ENCODE measurements at regions not wholly inside any gene's neighbourhood (a gene's known extent, or its start where the extent isn't known, plus 50 kb on each side); places are given as distances from the start of the nearest gene placed in this dataset.

GRCh38 chr22:44419429-44419828, 78.6 kb downstream of the RTL6 start:
- H3K9me3 ChIP-seq: no peaks in the 10 kb centered on the region
- DNase-seq (no peak), ATAC-seq (no peak)
- no peaks in the 10 kb centered on the region for H3K36me3 ChIP-seq (ENCODE audit: low read depth)
- TF ChIP-seq CTCF (IDR thresholded peaks at IDR 0.05): no peak
- no peaks in the 10 kb centered on the region for H3K4me1 ChIP-seq (ENCODE audit: low read depth)
- no peak overlapping the region for H3K4me3 ChIP-seq
- intact Hi-C loops (cut with DNase I, micrococcal nuclease): no loop called here

DNA sequence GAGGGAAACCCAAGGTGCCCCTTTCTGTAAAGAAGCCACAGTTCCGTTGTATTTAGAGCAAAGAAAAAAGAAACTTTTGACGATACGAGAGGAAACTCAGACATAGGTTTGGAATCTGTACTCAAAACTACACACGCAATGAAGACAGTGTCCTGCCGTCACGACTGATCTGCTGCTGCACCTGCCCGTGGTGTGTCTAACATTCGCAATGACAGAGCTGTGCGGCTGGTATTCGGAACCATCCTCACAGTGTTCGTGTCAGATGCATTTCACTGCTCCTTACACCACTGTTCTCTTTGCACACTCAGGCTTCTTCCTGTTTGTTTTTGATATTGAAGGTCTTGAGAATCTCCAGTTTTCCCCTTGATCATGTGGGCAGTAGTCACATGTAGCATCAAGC, 84.8 kb downstream of the RTL6 start:
- no peak for TF ChIP-seq CTCF (IDR thresholded peaks at IDR 0.05)

GRCh38 chr22:44412136-44412731, 85.8 kb downstream of the RTL6 start:
- peak in 1 of 3 donors; percentile 10 for DNase-seq
- ATAC-seq: no peak
- Histone ChIP-seq H3K9me3 (no peaks in the 10 kb centered on the region), H3K4me3 (no peak overlapping the region), H3K36me3 (ENCODE audit: low read depth) (no peaks in the 10 kb centered on the region), H3K4me1 (ENCODE audit: low read depth) (no peaks in the 10 kb centered on the region)
- intact Hi-C loops (cut with DNase I, micrococcal nuclease): no loop called here
- TF ChIP-seq CTCF (IDR thresholded peaks at IDR 0.05): no peak

More for the DNA sequence above, 84.8 kb downstream of the RTL6 start:
- Histone ChIP-seq H3K4me1 (ENCODE audit: low read depth) (no peaks in the 10 kb centered on the region), H3K36me3 (ENCODE audit: low read depth) (no peaks in the 10 kb centered on the region), H3K4me3 (no peak overlapping the region), H3K9me3 (no peaks in the 10 kb centered on the region)
- ATAC-seq (no peak), DNase-seq (peak in 1 of 3 donors; percentile 15)
- intact Hi-C loops (cut with DNase I, micrococcal nuclease): no loop called here

GRCh38 chr22:44411226-44412135, 86.6 kb downstream of the RTL6 start:
- peak in 1 of 3 donors; percentile 13 for DNase-seq
- intact Hi-C loops (cut with DNase I, micrococcal nuclease): no loop called here

DNA sequence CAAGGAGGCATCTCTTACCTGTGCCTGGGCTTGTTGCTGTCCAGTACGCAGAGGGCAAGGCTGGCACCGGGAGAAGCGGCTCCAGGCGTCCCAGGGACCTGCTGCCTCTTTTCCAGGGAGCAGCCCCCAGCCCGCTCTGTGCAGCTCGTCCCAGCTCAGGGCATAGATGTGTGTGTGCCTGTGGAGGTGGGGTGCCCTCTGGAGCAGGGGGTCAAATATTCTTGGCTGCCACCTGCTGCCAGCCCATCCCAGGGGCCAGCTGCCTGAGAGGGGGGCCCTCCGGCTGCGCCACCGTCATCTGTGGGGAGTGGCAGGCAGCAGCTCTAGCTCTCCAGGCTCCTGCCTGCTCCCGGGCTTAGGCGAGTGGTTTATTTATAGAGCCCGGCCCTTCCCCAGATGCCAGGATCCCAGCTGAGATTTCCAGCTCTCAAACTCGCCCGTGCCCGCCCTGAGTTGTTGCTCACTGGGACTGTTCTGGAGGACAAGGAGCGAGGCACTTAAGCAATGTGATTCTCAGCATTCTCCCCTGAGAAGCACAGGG, 87.5 kb downstream of the RTL6 start:
- intact Hi-C loops (cut with DNase I, micrococcal nuclease): no loop called here
- no peak for ATAC-seq
- TF ChIP-seq CTCF (IDR thresholded peaks at IDR 0.05): no peak
- DNase-seq: peak in 2 of 3 donors; percentile 14 to 33
- no peaks in the 10 kb centered on the region for H3K9me3 ChIP-seq
- no peaks in the 10 kb centered on the region for H3K4me1 ChIP-seq (ENCODE audit: low read depth)
- H3K36me3 ChIP-seq (ENCODE audit: low read depth): no peaks in the 10 kb centered on the region
- H3K4me3 ChIP-seq: no peak overlapping the region

More at GRCh38 chr22:44411226-44412135, 86.6 kb downstream of the RTL6 start:
- no peak for TF ChIP-seq CTCF (IDR thresholded peaks at IDR 0.05)
- Histone ChIP-seq H3K4me1 (ENCODE audit: low read depth) (no peaks in the 10 kb centered on the region), H3K9me3 (no peaks in the 10 kb centered on the region), H3K36me3 (ENCODE audit: low read depth) (no peaks in the 10 kb centered on the region), H3K4me3 (no peak overlapping the region)
- ATAC-seq: no peak
